SK-N-SH treated with all-trans-retinoic acid at 6 μM for 48 hours (cell line): ENCODE measurements at regions not wholly inside any gene's neighbourhood (a gene's known extent, or its start where the extent isn't known, plus 50 kb on each side); places are given as distances from the start of the nearest gene placed in this dataset.
"Not testable (repeated sequence)": the region's sequence is repeated elsewhere in the genome, so short reads cannot be mapped to it uniquely, and the experiment has no call there.

Experiments used
- ARNTL ChIP-seq: fragments of 450-650 bp; formaldehyde crosslinking; IDR thresholded peaks from 2 replicates; pipeline ENCODE4 v1.5.0; 2020; ENCODE audit warnings: low read depth, mild to moderate bottlenecking, moderate library complexity, borderline replicate concordance
- CSDC2 ChIP-seq: fragments of 250-450 bp; sonication (Bioruptor Pico); IDR thresholded peaks from 2 replicates; pipeline ENCODE4 v1.5.0; 2020; ENCODE audit warnings: mild to moderate bottlenecking, moderate library complexity
- TF ChIP-seq, protein P1 (sequence below): fragments of 250-450 bp; sonication (Bioruptor Pico); IDR thresholded peaks from 2 replicates; pipeline ENCODE4 v1.8.0; 2020; ENCODE audit warnings: mild to moderate bottlenecking, moderate library complexity, borderline replicate concordance

GRCh38 chr3:66842761-66843464 is 155.2 kb upstream of the KBTBD8 start:
- TF ChIP-seq CSDC2, ARNTL (CRISPR knock-in tag): not testable (repeated sequence)
- TF ChIP-seq, protein P1, sequence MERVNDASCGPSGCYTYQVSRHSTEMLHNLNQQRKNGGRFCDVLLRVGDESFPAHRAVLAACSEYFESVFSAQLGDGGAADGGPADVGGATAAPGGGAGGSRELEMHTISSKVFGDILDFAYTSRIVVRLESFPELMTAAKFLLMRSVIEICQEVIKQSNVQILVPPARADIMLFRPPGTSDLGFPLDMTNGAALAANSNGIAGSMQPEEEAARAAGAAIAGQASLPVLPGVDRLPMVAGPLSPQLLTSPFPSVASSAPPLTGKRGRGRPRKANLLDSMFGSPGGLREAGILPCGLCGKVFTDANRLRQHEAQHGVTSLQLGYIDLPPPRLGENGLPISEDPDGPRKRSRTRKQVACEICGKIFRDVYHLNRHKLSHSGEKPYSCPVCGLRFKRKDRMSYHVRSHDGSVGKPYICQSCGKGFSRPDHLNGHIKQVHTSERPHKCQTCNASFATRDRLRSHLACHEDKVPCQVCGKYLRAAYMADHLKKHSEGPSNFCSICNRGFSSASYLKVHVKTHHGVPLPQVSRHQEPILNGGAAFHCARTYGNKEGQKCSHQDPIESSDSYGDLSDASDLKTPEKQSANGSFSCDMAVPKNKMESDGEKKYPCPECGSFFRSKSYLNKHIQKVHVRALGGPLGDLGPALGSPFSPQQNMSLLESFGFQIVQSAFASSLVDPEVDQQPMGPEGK = not testable (repeated sequence)
